Muscle of leg (tissue), 3 donors: ENCODE measurements at regions not wholly inside any gene's neighbourhood (a gene's known extent, or its start where the extent isn't known, plus 50 kb on each side); places are given as distances from the start of the nearest gene placed in this dataset.

Source experiments
- DNase-seq: peaks from one replicate; pipeline ENCODE4 v3.0.0; 2013
- H3K27ac ChIP-seq: one replicate; pipeline ENCODE4 v1.5.1; 2013; ENCODE audit warnings: mild to moderate bottlenecking, low read length, control low read depth
- H3K27me3 ChIP-seq: one replicate; pipeline ENCODE4 v1.6.1; 2013; ENCODE audit warnings: low read length; ENCODE audit not compliant: control insufficient read depth, insufficient read depth
- H3K36me3 ChIP-seq: one replicate; pipeline ENCODE4 v1.6.1; 2013; ENCODE audit warnings: low read length; ENCODE audit not compliant: control insufficient read depth, insufficient read depth
- H3K4me1 ChIP-seq: one replicate; pipeline ENCODE4 v1.6.1; 2013; ENCODE audit warnings: low read length; ENCODE audit not compliant: control insufficient read depth, insufficient read depth
- H3K4me3 ChIP-seq: one replicate; pipeline ENCODE4 v1.5.1; 2013; ENCODE audit warnings: low read length, control low read depth
- H3K9me3 ChIP-seq: replicated peaks from 2 replicates; pipeline ENCODE4 v1.6.1; 2013; ENCODE audit warnings: low read depth, low read length; ENCODE audit not compliant: control insufficient read depth
- WGBS: methylation state at CpG from one replicate; pipeline ENCODE4 v1.1.5; 2013; ENCODE audit warnings: missing lambda C conversion rate; ENCODE audit not compliant: insufficient coverage; 5-methylcytosine and 5-hydroxymethylcytosine counted together

- no peak overlapping the region for H3K27ac ChIP-seq
- H3K9me3 ChIP-seq, result no peaks in the 10 kb centered on the region
- no peaks in the 10 kb centered on the region for H3K4me1 ChIP-seq
- H3K36me3 ChIP-seq, result no peaks in the 10 kb centered on the region
- H3K27me3 ChIP-seq, result no peaks in the 10 kb centered on the region
- H3K4me3 ChIP-seq, result no peak overlapping the region
- DNase-seq, result no peak
- 79% methylated on average over 7 of the region's 7 CpGs for WGBS
These were observed 97.5 kb upstream of the XYLT1 start for GRCh38 chr16:17568239-17568638.

GRCh38 chr16:17567455-17567854 lies 96.7 kb upstream of the XYLT1 start:
- Histone ChIP-seq H3K9me3 (no peaks in the 10 kb centered on the region), H3K36me3 (no peaks in the 10 kb centered on the region), H3K27me3 (no peaks in the 10 kb centered on the region), H3K27ac (no peak overlapping the region), H3K4me3 (no peak overlapping the region), H3K4me1 (no peaks in the 10 kb centered on the region)
- WGBS, result 77% methylated on average over 5 of the region's 7 CpGs
- DNase-seq, result no peak

GRCh38 chr16:17566656-17567450 lies 96.1 kb upstream of the XYLT1 start:
- 100% methylated on average over 1 of the region's 6 CpGs for WGBS

GRCh38 chr16:17566075-17566474 lies 95.3 kb upstream of the XYLT1 start:
- no peaks in the 10 kb centered on the region for H3K36me3 ChIP-seq
- no peak for DNase-seq
- H3K9me3 ChIP-seq, result no peaks in the 10 kb centered on the region
- no peak overlapping the region for H3K4me3 ChIP-seq
- no peaks in the 10 kb centered on the region for H3K27me3 ChIP-seq
- no peaks in the 10 kb centered on the region for H3K4me1 ChIP-seq
- WGBS, result no CpG with 5 or more reads among the region's 1 CpG
- H3K27ac ChIP-seq, result no peak overlapping the region

More at GRCh38 chr16:17566656-17567450, 96.1 kb upstream of the XYLT1 start:
- Histone ChIP-seq H3K36me3 (no peaks in the 10 kb centered on the region), H3K27me3 (no peaks in the 10 kb centered on the region), H3K9me3 (no peaks in the 10 kb centered on the region), H3K4me1 (no peaks in the 10 kb centered on the region), H3K4me3 (no peak overlapping the region), H3K27ac (no peak overlapping the region)
- DNase-seq, result no peak

GRCh38 chr16:17565605-17566004 lies 94.8 kb upstream of the XYLT1 start:
- WGBS, result no CpG with 5 or more reads among the region's 3 CpGs
- no peaks in the 10 kb centered on the region for H3K4me1 ChIP-seq
- no peak for DNase-seq
- H3K4me3 ChIP-seq, result no peak overlapping the region
- no peaks in the 10 kb centered on the region for H3K9me3 ChIP-seq
- H3K27me3 ChIP-seq, result no peaks in the 10 kb centered on the region
- no peak overlapping the region for H3K27ac ChIP-seq
- no peaks in the 10 kb centered on the region for H3K36me3 ChIP-seq

GRCh38 chr16:17564856-17565255 lies 94.1 kb upstream of the XYLT1 start:
- Histone ChIP-seq H3K27me3 (no peaks in the 10 kb centered on the region), H3K4me1 (no peaks in the 10 kb centered on the region), H3K36me3 (no peaks in the 10 kb centered on the region), H3K27ac (no peak overlapping the region), H3K9me3 (no peaks in the 10 kb centered on the region), H3K4me3 (no peak overlapping the region)
- WGBS, result 69% methylated on average over 4 of the region's 6 CpGs
- DNase-seq, result no peak

- no peaks in the 10 kb centered on the region for H3K9me3 ChIP-seq
- 100% methylated on average over 3 of the region's 8 CpGs for WGBS
- H3K4me1 ChIP-seq, result no peaks in the 10 kb centered on the region
- H3K27ac ChIP-seq, result no peak overlapping the region
- DNase-seq, result no peak
- H3K36me3 ChIP-seq, result no peaks in the 10 kb centered on the region
- H3K4me3 ChIP-seq, result no peak overlapping the region
- no peaks in the 10 kb centered on the region for H3K27me3 ChIP-seq
These were observed 92.7 kb upstream of the XYLT1 start for GRCh38 chr16:17563323-17564091.

- Histone ChIP-seq H3K27me3 (no peaks in the 10 kb centered on the region), H3K4me1 (no peaks in the 10 kb centered on the region), H3K9me3 (no peaks in the 10 kb centered on the region), H3K36me3 (no peaks in the 10 kb centered on the region), H3K27ac (no peak overlapping the region), H3K4me3 (no peak overlapping the region)
- DNase-seq, result no peak
- 42% methylated on average over 7 of the region's 10 CpGs for WGBS
These were observed 90.3 kb upstream of the XYLT1 start for GRCh38 chr16:17561056-17561455.

- DNase-seq, result no peak
- Histone ChIP-seq H3K4me1 (no peaks in the 10 kb centered on the region), H3K27ac (no peak overlapping the region), H3K9me3 (no peaks in the 10 kb centered on the region), H3K36me3 (no peaks in the 10 kb centered on the region), H3K27me3 (no peaks in the 10 kb centered on the region), H3K4me3 (no peak overlapping the region)
- 69% methylated on average over 2 of the region's 3 CpGs for WGBS
These were observed 89.8 kb upstream of the XYLT1 start for GRCh38 chr16:17560548-17560947.

- Histone ChIP-seq H3K4me3 (no peak overlapping the region), H3K27ac (no peak overlapping the region), H3K4me1 (no peaks in the 10 kb centered on the region), H3K9me3 (no peaks in the 10 kb centered on the region), H3K27me3 (peaks cover 4% of the 10 kb centered on the region), H3K36me3 (no peaks in the 10 kb centered on the region)
- no peak for DNase-seq
- 76% methylated on average over 6 of the region's 6 CpGs for WGBS
These were observed 88.6 kb upstream of the XYLT1 start for GRCh38 chr16:17559394-17559793.
